ENCODE measurements at regions not wholly inside any gene's neighbourhood (a gene's known extent, or its start where the extent isn't known, plus 50 kb on each side); places are given as distances from the start of the nearest gene placed in this dataset.
"Not testable (repeated sequence)": the region's sequence is repeated elsewhere in the genome, so short reads cannot be mapped to it uniquely, and the experiment has no call there.

DNA sequence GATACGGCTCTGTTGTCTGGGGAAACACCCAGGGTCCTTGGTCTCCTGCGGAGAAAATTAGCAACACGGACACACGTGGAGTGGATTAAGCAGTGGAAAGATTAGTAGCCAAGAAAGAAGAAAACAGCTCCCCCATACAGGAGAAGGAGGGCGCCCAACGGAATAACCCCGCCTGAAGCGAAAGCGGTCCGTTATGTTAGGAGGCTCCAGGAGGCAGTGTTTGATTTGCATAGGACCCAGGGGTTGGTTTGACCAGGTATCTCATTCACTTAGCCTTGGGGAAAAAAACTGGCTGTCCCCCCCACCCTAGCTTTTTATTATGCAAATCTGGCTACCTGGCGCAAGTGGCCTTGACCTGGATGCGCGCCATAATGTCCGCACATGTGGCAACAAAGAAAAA is 170.1 kb upstream of the KYNU start:
- no peak for TF ChIP-seq CTCF (IDR thresholded peaks at IDR 0.05; ENCODE audit: borderline replicate concordance, control extremely low read depth, extremely low read depth, insufficient read depth, missing control alignments)

GRCh38 chr2:142702397-142702796 is 175.1 kb upstream of the KYNU start:
- in situ Hi-C loops (cut with MboI; ENCODE audit: low sequenced_read_pairs, unreplicated experiment), result not testable (repeated sequence)

More for the DNA sequence above, 170.1 kb upstream of the KYNU start:
- no peak for DNase-seq (ENCODE audit: low spot score)
- in situ Hi-C loops (cut with MboI; ENCODE audit: low sequenced_read_pairs, unreplicated experiment), result no loop called here

DNA sequence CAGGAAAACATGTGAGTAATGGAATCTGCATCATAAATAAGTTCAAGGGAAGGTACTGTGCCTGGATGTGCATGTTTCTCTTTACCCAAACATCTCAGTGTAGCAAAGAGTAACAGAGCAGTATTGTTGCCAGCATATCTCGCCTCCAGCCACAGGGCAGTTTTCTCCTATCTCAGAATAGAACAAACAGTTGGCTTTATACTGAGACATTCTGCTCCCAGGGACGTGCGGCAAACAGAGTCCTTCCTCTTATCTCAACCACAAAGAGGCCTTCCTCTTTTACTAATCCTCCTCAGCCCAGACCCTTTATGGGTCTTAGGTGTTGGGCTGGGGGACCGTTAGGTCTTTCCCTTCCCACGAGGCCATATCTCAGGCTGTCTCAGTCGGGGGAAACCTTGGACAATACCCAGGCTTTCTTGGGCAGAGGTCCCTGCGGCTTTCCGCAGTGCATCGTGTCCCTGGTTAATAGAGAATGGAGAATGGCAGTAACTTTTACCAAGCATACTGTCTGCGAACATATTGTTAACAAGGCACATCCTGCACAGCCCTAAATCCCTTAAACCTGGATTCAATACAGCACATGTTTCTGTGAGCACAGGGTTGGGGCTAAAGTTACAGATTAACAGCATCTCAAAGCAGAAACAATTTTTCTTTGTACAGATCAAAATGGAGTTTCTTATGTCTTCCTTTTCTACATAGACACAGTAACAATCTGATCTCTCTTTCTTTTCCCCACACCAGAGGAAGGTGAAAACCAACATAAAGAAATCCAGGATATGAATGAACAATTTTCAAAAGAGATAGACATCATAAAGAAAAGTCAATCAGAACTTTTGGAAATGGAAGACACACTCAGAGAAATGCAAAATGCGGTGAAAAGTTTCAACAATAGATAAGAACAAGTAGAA is 181.9 kb upstream of the KYNU start:
- DNase-seq (ENCODE audit: low spot score), result not testable (repeated sequence)
- in situ Hi-C loops (cut with MboI; ENCODE audit: low sequenced_read_pairs, unreplicated experiment), result loop anchor here (25.0 kb wide), 1 partner anchor 292 kb away; no protein-coding TSS in a partner anchor

More at GRCh38 chr2:142702397-142702796, 175.1 kb upstream of the KYNU start:
- not testable (repeated sequence) for DNase-seq (ENCODE audit: low spot score)

DNA sequence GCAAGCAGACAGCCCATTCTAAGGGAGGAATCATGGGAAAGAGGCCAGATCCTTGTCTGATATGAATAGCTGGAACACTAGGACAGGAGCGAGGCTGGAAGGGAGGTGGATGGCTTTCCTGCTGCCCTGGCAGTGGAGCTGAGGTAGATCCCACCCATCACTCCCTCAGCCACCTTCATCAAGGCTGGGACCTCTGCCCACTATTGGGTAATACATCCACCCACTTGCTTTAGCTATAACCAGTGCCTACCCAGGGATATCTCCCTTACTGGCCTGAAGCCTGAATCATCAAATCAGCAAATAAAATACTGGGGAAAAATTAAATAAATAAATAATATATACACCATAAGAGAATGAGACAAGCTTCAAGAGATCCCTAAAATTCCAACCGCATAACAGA is 183.2 kb upstream of the KYNU start:
- no peak for TF ChIP-seq CTCF (IDR thresholded peaks at IDR 0.05; ENCODE audit: borderline replicate concordance, control extremely low read depth, extremely low read depth, insufficient read depth, missing control alignments)
- in situ Hi-C loops (cut with MboI; ENCODE audit: low sequenced_read_pairs, unreplicated experiment), result loop anchor here (25.0 kb wide), 1 partner anchor 293 kb away; no protein-coding TSS in a partner anchor
- no peak for DNase-seq (ENCODE audit: low spot score)

DNA sequence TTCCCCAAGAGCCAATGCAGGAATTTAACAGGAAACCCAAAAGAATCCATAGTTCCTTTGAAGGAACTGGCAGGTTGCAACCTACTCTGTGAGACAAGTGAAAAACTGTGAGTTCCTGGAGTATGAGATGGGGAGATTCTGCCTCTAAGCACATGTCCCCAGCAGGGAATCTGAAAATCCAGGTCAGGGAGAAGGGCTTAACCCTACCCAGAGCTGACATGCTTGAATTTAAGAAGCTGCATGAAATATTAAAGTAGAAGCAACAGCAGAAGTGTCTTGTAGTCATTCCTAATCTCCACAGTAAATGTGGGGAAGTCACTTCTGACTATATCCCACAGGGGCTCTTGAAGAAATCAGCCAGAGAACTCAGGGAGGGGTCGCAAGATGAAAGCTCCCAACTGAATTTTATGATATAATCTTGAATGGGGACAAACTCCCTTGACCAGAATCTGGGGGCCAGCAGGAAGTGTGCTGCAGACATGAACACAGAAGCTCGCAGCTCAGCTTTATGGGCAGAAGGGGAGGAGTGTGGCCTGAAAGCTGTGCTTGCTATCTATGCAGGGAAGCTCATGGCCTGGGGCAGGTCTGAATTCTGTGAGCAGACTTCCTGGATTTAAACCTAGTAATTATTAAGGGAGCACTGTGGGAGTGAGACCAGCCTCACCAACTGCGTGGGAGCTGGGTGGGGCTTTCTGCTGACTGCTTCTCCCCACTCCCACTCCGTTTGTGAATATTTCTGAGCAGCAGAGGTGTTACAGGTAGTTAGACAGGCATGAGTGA is 184.1 kb upstream of the KYNU start:
- no peak for TF ChIP-seq CTCF (IDR thresholded peaks at IDR 0.05; ENCODE audit: borderline replicate concordance, control extremely low read depth, extremely low read depth, insufficient read depth, missing control alignments)
- in situ Hi-C loops (cut with MboI; ENCODE audit: low sequenced_read_pairs, unreplicated experiment), result loop anchor here (25.0 kb wide), 1 partner anchor 294 kb away; no protein-coding TSS in a partner anchor
- DNase-seq (ENCODE audit: low spot score), result no peak

- TF ChIP-seq CTCF (IDR thresholded peaks at IDR 0.05; ENCODE audit: borderline replicate concordance, control extremely low read depth, extremely low read depth, insufficient read depth, missing control alignments), result no peak
- no peak for DNase-seq (ENCODE audit: low spot score)
- in situ Hi-C loops (cut with MboI; ENCODE audit: low sequenced_read_pairs, unreplicated experiment), result loop anchor here (25.0 kb wide), 1 partner anchor 298 kb away; no protein-coding TSS in a partner anchor
Measured at GRCh38 chr2:142688856-142689605, 188.4 kb upstream of the KYNU start.

DNA sequence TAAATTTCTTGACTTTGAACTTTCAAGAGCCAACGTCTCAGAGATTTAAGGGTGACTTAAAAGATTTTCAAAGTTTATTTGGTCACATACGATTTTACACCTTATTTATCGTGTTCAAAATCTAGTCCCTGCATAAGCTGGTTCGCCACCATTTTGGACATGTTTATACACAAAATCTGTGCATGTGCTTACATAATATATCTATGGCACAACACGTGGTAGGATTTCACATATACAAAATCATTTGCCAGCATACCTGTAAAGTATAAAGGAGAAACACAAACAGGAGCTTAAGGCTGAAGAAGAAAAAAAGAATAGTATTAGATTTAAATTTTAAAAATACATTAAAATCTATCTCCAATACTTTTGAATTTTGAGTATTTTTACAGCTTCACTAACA is 190.0 kb upstream of the KYNU start:
- no peak for TF ChIP-seq CTCF (IDR thresholded peaks at IDR 0.05; ENCODE audit: borderline replicate concordance, control extremely low read depth, extremely low read depth, insufficient read depth, missing control alignments)
- no peak for DNase-seq (ENCODE audit: low spot score)
- in situ Hi-C loops (cut with MboI; ENCODE audit: low sequenced_read_pairs, unreplicated experiment), result loop anchor here (25.0 kb wide), 1 partner anchor 300 kb away; no protein-coding TSS in a partner anchor
